ENCODE measurements at regions not wholly inside any gene's neighbourhood (a gene's known extent, or its start where the extent isn't known, plus 50 kb on each side); places are given as distances from the start of the nearest gene placed in this dataset.

- no peak overlapping the region for H3K27ac ChIP-seq (ENCODE audit: low read depth)
- H3K4me2 ChIP-seq, result no peak overlapping the region
- Mint-ChIP-seq H3K9me3 (no peaks in the 10 kb centered on the region), H3K27me3 (ENCODE audit: insufficient read depth, low read depth, poor library complexity) (peaks cover 2% of the 10 kb centered on the region), H3K36me3 (ENCODE audit: low read depth) (no peaks in the 10 kb centered on the region), H3K4me3 (no peak overlapping the region), H3K4me1 (peaks cover 6% of the 10 kb centered on the region; the same call in 2 of the 3 replicates), H3K27ac (no peak overlapping the region)
- no peaks in the 10 kb centered on the region for H3K9me2 ChIP-seq (ENCODE audit: insufficient read depth)
- DNase-seq (ENCODE audit: low spot score) (no peak), ATAC-seq (no peak)
- no peak overlapping the region for H2AFZ ChIP-seq
- TF ChIP-seq EZH2 (IDR thresholded peaks at IDR 0.05; ENCODE audit: low read depth, unreplicated experiment), result no peak
- TF ChIP-seq REST (IDR thresholded peaks at IDR 0.05; ENCODE audit: unreplicated experiment), result no peak
- TF ChIP-seq ZNF114 (CRISPR knock-in tag; IDR thresholded peaks at IDR 0.05), result no peak
- no peak for TF ChIP-seq ZNF331 (CRISPR knock-in tag; IDR thresholded peaks at IDR 0.05; ENCODE audit: low read depth)
- no peak for TF ChIP-seq CREB1 (CRISPR knock-in tag; IDR thresholded peaks at IDR 0.05; ENCODE audit: low read depth)
- no peak for TF ChIP-seq STAT1 (IDR thresholded peaks at IDR 0.05; ENCODE audit: unreplicated experiment)
- TF ChIP-seq, protein P1, sequence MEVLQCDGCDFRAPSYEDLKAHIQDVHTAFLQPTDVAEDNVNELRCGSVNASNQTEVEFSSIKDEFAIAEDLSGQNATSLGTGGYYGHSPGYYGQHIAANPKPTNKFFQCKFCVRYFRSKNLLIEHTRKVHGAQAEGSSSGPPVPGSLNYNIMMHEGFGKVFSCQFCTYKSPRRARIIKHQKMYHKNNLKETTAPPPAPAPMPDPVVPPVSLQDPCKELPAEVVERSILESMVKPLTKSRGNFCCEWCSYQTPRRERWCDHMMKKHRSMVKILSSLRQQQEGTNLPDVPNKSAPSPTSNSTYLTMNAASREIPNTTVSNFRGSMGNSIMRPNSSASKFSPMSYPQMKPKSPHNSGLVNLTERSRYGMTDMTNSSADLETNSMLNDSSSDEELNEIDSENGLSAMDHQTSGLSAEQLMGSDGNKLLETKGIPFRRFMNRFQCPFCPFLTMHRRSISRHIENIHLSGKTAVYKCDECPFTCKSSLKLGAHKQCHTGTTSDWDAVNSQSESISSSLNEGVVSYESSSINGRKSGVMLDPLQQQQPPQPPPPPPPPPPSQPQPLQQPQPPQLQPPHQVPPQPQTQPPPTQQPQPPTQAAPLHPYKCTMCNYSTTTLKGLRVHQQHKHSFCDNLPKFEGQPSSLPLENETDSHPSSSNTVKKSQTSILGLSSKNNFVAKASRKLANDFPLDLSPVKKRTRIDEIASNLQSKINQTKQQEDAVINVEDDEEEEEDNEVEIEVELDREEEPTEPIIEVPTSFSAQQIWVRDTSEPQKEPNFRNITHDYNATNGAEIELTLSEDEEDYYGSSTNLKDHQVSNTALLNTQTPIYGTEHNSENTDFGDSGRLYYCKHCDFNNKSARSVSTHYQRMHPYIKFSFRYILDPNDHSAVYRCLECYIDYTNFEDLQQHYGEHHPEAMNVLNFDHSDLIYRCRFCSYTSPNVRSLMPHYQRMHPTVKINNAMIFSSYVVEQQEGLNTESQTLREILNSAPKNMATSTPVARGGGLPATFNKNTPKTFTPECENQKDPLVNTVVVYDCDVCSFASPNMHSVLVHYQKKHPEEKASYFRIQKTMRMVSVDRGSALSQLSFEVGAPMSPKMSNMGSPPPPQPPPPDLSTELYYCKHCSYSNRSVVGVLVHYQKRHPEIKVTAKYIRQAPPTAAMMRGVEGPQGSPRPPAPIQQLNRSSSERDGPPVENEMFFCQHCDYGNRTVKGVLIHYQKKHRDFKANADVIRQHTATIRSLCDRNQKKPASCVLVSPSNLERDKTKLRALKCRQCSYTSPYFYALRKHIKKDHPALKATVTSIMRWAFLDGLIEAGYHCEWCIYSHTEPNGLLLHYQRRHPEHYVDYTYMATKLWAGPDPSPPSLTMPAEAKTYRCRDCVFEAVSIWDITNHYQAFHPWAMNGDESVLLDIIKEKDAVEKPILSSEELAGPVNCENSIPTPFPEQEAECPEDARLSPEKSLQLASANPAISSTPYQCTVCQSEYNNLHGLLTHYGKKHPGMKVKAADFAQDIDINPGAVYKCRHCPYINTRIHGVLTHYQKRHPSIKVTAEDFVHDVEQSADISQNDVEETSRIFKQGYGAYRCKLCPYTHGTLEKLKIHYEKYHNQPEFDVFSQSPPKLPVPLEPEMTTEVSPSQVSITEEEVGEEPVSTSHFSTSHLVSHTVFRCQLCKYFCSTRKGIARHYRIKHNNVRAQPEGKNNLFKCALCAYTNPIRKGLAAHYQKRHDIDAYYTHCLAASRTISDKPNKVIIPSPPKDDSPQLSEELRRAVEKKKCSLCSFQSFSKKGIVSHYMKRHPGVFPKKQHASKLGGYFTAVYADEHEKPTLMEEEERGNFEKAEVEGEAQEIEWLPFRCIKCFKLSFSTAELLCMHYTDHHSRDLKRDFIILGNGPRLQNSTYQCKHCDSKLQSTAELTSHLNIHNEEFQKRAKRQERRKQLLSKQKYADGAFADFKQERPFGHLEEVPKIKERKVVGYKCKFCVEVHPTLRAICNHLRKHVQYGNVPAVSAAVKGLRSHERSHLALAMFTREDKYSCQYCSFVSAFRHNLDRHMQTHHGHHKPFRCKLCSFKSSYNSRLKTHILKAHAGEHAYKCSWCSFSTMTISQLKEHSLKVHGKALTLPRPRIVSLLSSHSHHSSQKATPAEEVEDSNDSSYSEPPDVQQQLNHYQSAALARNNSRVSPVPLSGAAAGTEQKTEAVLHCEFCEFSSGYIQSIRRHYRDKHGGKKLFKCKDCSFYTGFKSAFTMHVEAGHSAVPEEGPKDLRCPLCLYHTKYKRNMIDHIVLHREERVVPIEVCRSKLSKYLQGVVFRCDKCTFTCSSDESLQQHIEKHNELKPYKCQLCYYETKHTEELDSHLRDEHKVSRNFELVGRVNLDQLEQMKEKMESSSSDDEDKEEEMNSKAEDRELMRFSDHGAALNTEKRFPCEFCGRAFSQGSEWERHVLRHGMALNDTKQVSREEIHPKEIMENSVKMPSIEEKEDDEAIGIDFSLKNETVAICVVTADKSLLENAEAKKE (CRISPR knock-in tag; IDR thresholded peaks at IDR 0.05), result no peak
- TF ChIP-seq EZH2phosphoT487 (IDR thresholded peaks at IDR 0.05; ENCODE audit: unreplicated experiment), result no peak
- no peak for TF ChIP-seq POLR2AphosphoS5 (IDR thresholded peaks at IDR 0.05; ENCODE audit: low read depth)
- no peak for TF ChIP-seq JUNB (IDR thresholded peaks at IDR 0.05; ENCODE audit: unreplicated experiment)
- TF ChIP-seq NANOG (IDR thresholded peaks at IDR 0.05; ENCODE audit: borderline replicate concordance), result no peak
- TF ChIP-seq, protein P2, sequence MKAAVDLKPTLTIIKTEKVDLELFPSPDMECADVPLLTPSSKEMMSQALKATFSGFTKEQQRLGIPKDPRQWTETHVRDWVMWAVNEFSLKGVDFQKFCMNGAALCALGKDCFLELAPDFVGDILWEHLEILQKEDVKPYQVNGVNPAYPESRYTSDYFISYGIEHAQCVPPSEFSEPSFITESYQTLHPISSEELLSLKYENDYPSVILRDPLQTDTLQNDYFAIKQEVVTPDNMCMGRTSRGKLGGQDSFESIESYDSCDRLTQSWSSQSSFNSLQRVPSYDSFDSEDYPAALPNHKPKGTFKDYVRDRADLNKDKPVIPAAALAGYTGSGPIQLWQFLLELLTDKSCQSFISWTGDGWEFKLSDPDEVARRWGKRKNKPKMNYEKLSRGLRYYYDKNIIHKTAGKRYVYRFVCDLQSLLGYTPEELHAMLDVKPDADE (IDR thresholded peaks at IDR 0.05), result no peak
- TF ChIP-seq, protein P3, sequence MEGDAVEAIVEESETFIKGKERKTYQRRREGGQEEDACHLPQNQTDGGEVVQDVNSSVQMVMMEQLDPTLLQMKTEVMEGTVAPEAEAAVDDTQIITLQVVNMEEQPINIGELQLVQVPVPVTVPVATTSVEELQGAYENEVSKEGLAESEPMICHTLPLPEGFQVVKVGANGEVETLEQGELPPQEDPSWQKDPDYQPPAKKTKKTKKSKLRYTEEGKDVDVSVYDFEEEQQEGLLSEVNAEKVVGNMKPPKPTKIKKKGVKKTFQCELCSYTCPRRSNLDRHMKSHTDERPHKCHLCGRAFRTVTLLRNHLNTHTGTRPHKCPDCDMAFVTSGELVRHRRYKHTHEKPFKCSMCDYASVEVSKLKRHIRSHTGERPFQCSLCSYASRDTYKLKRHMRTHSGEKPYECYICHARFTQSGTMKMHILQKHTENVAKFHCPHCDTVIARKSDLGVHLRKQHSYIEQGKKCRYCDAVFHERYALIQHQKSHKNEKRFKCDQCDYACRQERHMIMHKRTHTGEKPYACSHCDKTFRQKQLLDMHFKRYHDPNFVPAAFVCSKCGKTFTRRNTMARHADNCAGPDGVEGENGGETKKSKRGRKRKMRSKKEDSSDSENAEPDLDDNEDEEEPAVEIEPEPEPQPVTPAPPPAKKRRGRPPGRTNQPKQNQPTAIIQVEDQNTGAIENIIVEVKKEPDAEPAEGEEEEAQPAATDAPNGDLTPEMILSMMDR (conservative IDR thresholded peaks at IDR 0.05; ENCODE audit: low read depth in 2 of 2), result no peak
- no peaks in the 10 kb centered on the region; the same call in 1 of the 2 replicates for H3K4me1 ChIP-seq (ENCODE audit: insufficient read depth)
- H4K20me1 ChIP-seq (replicated peaks; ENCODE audit: insufficient read depth), result no peaks in the 10 kb centered on the region; the same call in 1 of the 2 replicates
- H3K79me2 ChIP-seq (replicated peaks; ENCODE audit: insufficient read depth), result no peaks in the 10 kb centered on the region
- no peaks in the 10 kb centered on the region for H3K27me3 ChIP-seq (ENCODE audit: insufficient read depth)
- no peaks in the 10 kb centered on the region for H3K36me3 ChIP-seq (ENCODE audit: insufficient read depth)
- H3K4me3 ChIP-seq, result no peak overlapping the region
- H3F3A ChIP-seq (replicated peaks; ENCODE audit: low read depth), result no peaks in the 10 kb centered on the region
Observed at GRCh38 chr3:24595796-24596195, 101.1 kb upstream of the THRB start.
